ENCODE measurements at regions not wholly inside any gene's neighbourhood (a gene's known extent, or its start where the extent isn't known, plus 50 kb on each side); places are given as distances from the start of the nearest gene placed in this dataset.

GRCh38 chr14:97411938-97412612 is 614.9 kb downstream of the VRK1 start:
- no peak for DNase-seq

- no peak for DNase-seq
These were observed 615.9 kb downstream of the VRK1 start for GRCh38 chr14:97413022-97413539.

- no peak for DNase-seq
These were observed 617.0 kb downstream of the VRK1 start for GRCh38 chr14:97413966-97414717.

- no peak for DNase-seq
These were observed 617.5 kb downstream of the VRK1 start for GRCh38 chr14:97414718-97415098.

- no peak for DNase-seq
These were observed 618.7 kb downstream of the VRK1 start for GRCh38 chr14:97415907-97416306.

GRCh38 chr14:97416550-97416949 is 619.4 kb downstream of the VRK1 start:
- DNase-seq = no peak

GRCh38 chr14:97417331-97417730 is 620.1 kb downstream of the VRK1 start:
- DNase-seq = peak; percentile 5

GRCh38 chr14:97420211-97420610 is 623.0 kb downstream of the VRK1 start:
- DNase-seq = no peak

- no peak for DNase-seq
These were observed 629.6 kb downstream of the VRK1 start for GRCh38 chr14:97426776-97427175.

GRCh38 chr14:97428808-97429440 is 631.7 kb downstream of the VRK1 start:
- peak; percentile 8 for DNase-seq

- DNase-seq = no peak
These were observed 635.4 kb downstream of the VRK1 start for GRCh38 chr14:97432586-97432985.

- no peak for DNase-seq
These were observed 644.7 kb downstream of the VRK1 start for GRCh38 chr14:97441740-97442362.

- DNase-seq = no peak
These were observed 645.2 kb downstream of the VRK1 start for GRCh38 chr14:97442363-97442762.

- DNase-seq = no peak
These were observed 646.2 kb downstream of the VRK1 start for GRCh38 chr14:97443412-97443811.

GRCh38 chr14:97444248-97444647 is 647.1 kb downstream of the VRK1 start:
- DNase-seq = no peak

- no peak for DNase-seq
These were observed 648.2 kb downstream of the VRK1 start for GRCh38 chr14:97445367-97445766.

- DNase-seq = peak; percentile 6
These were observed 648.9 kb downstream of the VRK1 start for GRCh38 chr14:97446087-97446486.

GRCh38 chr14:97452314-97452713 is 655.1 kb downstream of the VRK1 start:
- no peak for DNase-seq

- DNase-seq = no peak
These were observed 656.8 kb downstream of the VRK1 start for GRCh38 chr14:97453991-97454390.

- DNase-seq = no peak
These were observed 659.3 kb downstream of the VRK1 start for GRCh38 chr14:97456462-97456861.

- no peak for DNase-seq
These were observed 659.8 kb downstream of the VRK1 start for GRCh38 chr14:97456958-97457357.

- DNase-seq = no peak
These were observed 660.4 kb downstream of the VRK1 start for GRCh38 chr14:97457575-97458085.

GRCh38 chr14:97458255-97458654 is 661.1 kb downstream of the VRK1 start:
- no peak for DNase-seq
